ENCODE measurements at regions not wholly inside any gene's neighbourhood (a gene's known extent, or its start where the extent isn't known, plus 50 kb on each side); places are given as distances from the start of the nearest gene placed in this dataset.

- TF ChIP-seq CTCF (conservative IDR thresholded peaks at IDR 0.05 in 1 of 2, IDR thresholded peaks at IDR 0.05 in 1 of 2; ENCODE audit: low read depth in 1 of 2, low read length in 2 of 2), result no peak
- no peak for TF ChIP-seq EZH2 (IDR thresholded peaks at IDR 0.05; ENCODE audit: low read length, missing control alignments)
Observed at GRCh38 chr1:112841825-112842224, 114.2 kb downstream of the SLC16A1 start.
